Astrocyte (in vitro differentiated cells and primary cell): ENCODE measurements at regions not wholly inside any gene's neighbourhood (a gene's known extent, or its start where the extent isn't known, plus 50 kb on each side); places are given as distances from the start of the nearest gene placed in this dataset.

Experiments used
- DNase-seq: peaks from one replicate; pipeline ENCODE4 v3.0.0-alpha.2; 2010; ENCODE audit warnings: low read depth
- FAIRE-seq: peaks from 2 replicates; lab custom pipeline; 2011; peaks lifted over from hg19 to GRCh38; lab: Jason Lieb, UNC
- H2AFZ ChIP-seq: 2 replicates; pipeline ENCODE4 v1.6.0; 2012; ENCODE audit warnings: low read depth, low read length, inconsistent platforms
- H3K27ac ChIP-seq: 2 replicates; pipeline ENCODE4 v1.5.1; 2011; ENCODE audit warnings: low read depth, low read length, inconsistent platforms
- H3K27me3 ChIP-seq: 2 replicates; pipeline ENCODE4 v1.6.0; 2011; ENCODE audit warnings: low read length, inconsistent platforms; ENCODE audit not compliant: insufficient read depth
- H3K36me3 ChIP-seq: 2 replicates; pipeline ENCODE4 v1.5.1; 2011; ENCODE audit warnings: low read length, inconsistent platforms; ENCODE audit not compliant: insufficient read depth
- H3K4me1 ChIP-seq: 2 replicates; pipeline ENCODE4 v1.5.1; 2011; ENCODE audit warnings: low read length, inconsistent platforms; ENCODE audit not compliant: insufficient read depth
- H3K4me2 ChIP-seq: 2 replicates; pipeline ENCODE4 v1.6.0; 2012; ENCODE audit warnings: low read length, inconsistent platforms
- H3K4me3 ChIP-seq: 2 replicates; pipeline ENCODE4 v1.5.1; 2011; ENCODE audit warnings: low read depth, mild to moderate bottlenecking, low read length, inconsistent platforms; ENCODE audit not compliant: insufficient read depth
- H3K79me2 ChIP-seq: 2 replicates; pipeline ENCODE4 v1.6.0; 2012; ENCODE audit warnings: mild to moderate bottlenecking, low read length, inconsistent platforms; ENCODE audit not compliant: insufficient read depth
- H3K9ac ChIP-seq: 2 replicates; pipeline ENCODE4 v1.6.0; 2012; ENCODE audit warnings: mild to moderate bottlenecking, low read length, inconsistent platforms
- H3K9me3 ChIP-seq: 2 replicates; pipeline ENCODE4 v1.5.1; 2012; ENCODE audit warnings: low read depth, mild to moderate bottlenecking, low read length, inconsistent platforms; ENCODE audit not compliant: insufficient read depth
- H4K20me1 ChIP-seq: 2 replicates; pipeline ENCODE4 v1.6.0; 2012; ENCODE audit warnings: low read length, inconsistent platforms; ENCODE audit not compliant: insufficient read depth
- H3K27ac Mint-ChIP-seq: one replicate; pipeline ENCODE4 v1.8.0; 2021; ENCODE audit warnings: mild to moderate bottlenecking, mixed read lengths; ENCODE audit not compliant: unreplicated experiment
- H3K27me3 Mint-ChIP-seq: one replicate; pipeline ENCODE4 v1.8.0; 2021; ENCODE audit warnings: low read depth, mixed read lengths; ENCODE audit not compliant: unreplicated experiment
- H3K36me3 Mint-ChIP-seq: one replicate; pipeline ENCODE4 v1.8.0; 2021; ENCODE audit warnings: low read depth, mixed read lengths; ENCODE audit not compliant: unreplicated experiment
- H3K4me1 Mint-ChIP-seq: one replicate; pipeline ENCODE4 v1.8.0; 2021; ENCODE audit warnings: low read depth, mixed read lengths; ENCODE audit not compliant: unreplicated experiment
- H3K4me3 Mint-ChIP-seq: one replicate; pipeline ENCODE4 v1.8.0; 2021; ENCODE audit warnings: mild to moderate bottlenecking, moderate library complexity, mixed read lengths; ENCODE audit not compliant: unreplicated experiment
- H3K9me3 Mint-ChIP-seq: one replicate; pipeline ENCODE4 v1.8.0; 2021; ENCODE audit warnings: mild to moderate bottlenecking, mixed read lengths; ENCODE audit not compliant: unreplicated experiment
- EZH2 ChIP-seq: IDR thresholded peaks from 2 replicates; pipeline ENCODE4 v1.6.1; 2012; ENCODE audit warnings: mild to moderate bottlenecking, low read length, inconsistent platforms; ENCODE audit not compliant: insufficient read depth
- TF ChIP-seq, protein P1 (sequence below): IDR thresholded peaks from 2 replicates; pipeline ENCODE4 v1.5.1; 2011; ENCODE audit warnings: low read depth, mild to moderate bottlenecking, inconsistent platforms, low read length, moderate library complexity; ENCODE audit not compliant: insufficient read depth

GRCh38 chr3:101970212-101970611 lies 120.9 kb downstream of the NFKBIZ start:
- H3K27ac Mint-ChIP-seq: no peak overlapping the region
- H3K9ac ChIP-seq: no peak overlapping the region
- H3K27me3 ChIP-seq: no peaks in the 10 kb centered on the region
- no peaks in the 10 kb centered on the region for H3K4me1 Mint-ChIP-seq
- H3K36me3 Mint-ChIP-seq: no peaks in the 10 kb centered on the region
- peaks cover 13% of the 10 kb centered on the region for H3K9me3 Mint-ChIP-seq
- no peak for DNase-seq
- H2AFZ ChIP-seq: no peak overlapping the region
- H3K4me1 ChIP-seq: no peaks in the 10 kb centered on the region
- H3K4me2 ChIP-seq: no peak overlapping the region
- H3K9me3 ChIP-seq: no peaks in the 10 kb centered on the region
- no peaks in the 10 kb centered on the region for H3K36me3 ChIP-seq
- TF ChIP-seq, protein P1, sequence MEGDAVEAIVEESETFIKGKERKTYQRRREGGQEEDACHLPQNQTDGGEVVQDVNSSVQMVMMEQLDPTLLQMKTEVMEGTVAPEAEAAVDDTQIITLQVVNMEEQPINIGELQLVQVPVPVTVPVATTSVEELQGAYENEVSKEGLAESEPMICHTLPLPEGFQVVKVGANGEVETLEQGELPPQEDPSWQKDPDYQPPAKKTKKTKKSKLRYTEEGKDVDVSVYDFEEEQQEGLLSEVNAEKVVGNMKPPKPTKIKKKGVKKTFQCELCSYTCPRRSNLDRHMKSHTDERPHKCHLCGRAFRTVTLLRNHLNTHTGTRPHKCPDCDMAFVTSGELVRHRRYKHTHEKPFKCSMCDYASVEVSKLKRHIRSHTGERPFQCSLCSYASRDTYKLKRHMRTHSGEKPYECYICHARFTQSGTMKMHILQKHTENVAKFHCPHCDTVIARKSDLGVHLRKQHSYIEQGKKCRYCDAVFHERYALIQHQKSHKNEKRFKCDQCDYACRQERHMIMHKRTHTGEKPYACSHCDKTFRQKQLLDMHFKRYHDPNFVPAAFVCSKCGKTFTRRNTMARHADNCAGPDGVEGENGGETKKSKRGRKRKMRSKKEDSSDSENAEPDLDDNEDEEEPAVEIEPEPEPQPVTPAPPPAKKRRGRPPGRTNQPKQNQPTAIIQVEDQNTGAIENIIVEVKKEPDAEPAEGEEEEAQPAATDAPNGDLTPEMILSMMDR: no peak
- TF ChIP-seq EZH2: no peak
- no peak overlapping the region for H3K4me3 ChIP-seq
- no peaks in the 10 kb centered on the region for H4K20me1 ChIP-seq
- FAIRE-seq: no peak
- no peaks in the 10 kb centered on the region for H3K79me2 ChIP-seq
- H3K4me3 Mint-ChIP-seq: no peak overlapping the region
- no peaks in the 10 kb centered on the region for H3K27me3 Mint-ChIP-seq
- H3K27ac ChIP-seq: no peak overlapping the region

DNA sequence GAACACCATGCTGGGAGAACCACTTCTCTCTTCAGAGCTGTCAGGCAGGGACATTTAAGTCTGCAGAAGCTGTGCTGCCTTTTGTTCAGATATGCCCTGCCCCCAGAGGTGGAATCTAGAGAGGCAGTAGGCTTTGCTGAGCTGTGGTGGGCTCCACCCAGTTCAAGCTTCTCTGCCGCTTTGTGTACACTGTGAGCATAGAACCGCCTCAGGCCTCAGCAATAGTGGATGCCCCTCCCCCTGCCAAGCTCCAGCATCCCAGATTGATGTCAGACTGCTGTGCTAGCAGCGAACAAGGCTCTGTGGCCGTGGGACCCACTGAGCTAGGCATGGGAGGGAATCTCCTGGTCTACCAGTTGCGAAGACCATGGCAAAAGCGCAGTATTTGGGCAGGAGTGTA lies 121.6 kb downstream of the NFKBIZ start:
- Mint-ChIP-seq H3K27ac (no peak overlapping the region), H3K9me3 (peaks cover 13% of the 10 kb centered on the region), H3K4me3 (no peak overlapping the region), H3K36me3 (no peaks in the 10 kb centered on the region), H3K4me1 (no peaks in the 10 kb centered on the region), H3K27me3 (no peaks in the 10 kb centered on the region)
- Histone ChIP-seq H3K79me2 (no peaks in the 10 kb centered on the region), H3K9ac (no peak overlapping the region), H3K4me1 (no peaks in the 10 kb centered on the region), H2AFZ (no peak overlapping the region), H3K27me3 (no peaks in the 10 kb centered on the region), H3K4me2 (no peak overlapping the region), H4K20me1 (no peaks in the 10 kb centered on the region), H3K36me3 (no peaks in the 10 kb centered on the region), H3K27ac (no peak overlapping the region), H3K9me3 (no peaks in the 10 kb centered on the region), H3K4me3 (no peak overlapping the region)
- DNase-seq: no peak
- TF ChIP-seq EZH2: no peak
- TF ChIP-seq, protein P1: no peak
- no peak for FAIRE-seq

DNA sequence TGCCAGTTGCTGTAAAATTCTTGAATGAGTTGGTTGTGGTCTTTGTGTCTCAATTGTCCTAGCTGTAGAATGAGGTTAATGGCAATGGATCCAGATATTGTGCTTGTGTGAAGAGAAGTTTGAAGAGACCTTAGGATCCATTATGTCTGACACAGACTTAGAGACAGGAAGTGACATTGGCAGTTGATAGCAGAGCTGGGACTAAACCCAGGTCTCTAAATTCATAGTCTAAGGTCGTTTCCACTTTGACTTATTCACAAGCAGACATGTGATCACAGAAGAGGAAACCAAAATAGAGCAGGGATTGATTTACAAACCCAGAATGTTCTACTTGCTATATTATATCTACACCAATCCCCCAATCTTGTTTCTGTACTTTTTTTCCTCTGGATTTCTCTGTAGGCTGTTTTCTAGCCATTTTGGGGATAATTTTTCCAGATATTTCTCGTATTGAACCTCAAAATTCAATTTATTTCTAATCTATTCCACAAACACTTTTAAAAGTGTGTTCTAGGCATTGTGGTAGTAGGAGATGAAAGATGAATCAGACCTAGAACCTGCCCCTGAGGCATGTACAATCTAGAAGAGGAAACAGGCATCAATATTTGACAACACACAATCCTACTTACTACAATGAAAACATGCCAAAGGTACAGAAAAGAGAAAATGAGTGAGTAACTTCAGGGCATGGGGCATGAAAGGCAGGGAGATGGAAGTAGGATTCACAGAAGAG lies 123.3 kb downstream of the NFKBIZ start:
- H2AFZ ChIP-seq: no peak overlapping the region

More for the DNA sequence above, 123.3 kb downstream of the NFKBIZ start:
- Mint-ChIP-seq H3K27me3 (no peaks in the 10 kb centered on the region), H3K9me3 (peaks cover 13% of the 10 kb centered on the region), H3K27ac (no peak overlapping the region), H3K4me1 (no peaks in the 10 kb centered on the region), H3K36me3 (no peaks in the 10 kb centered on the region), H3K4me3 (no peak overlapping the region)
- no peak for FAIRE-seq
- H3K9me3 ChIP-seq: no peaks in the 10 kb centered on the region
- TF ChIP-seq EZH2: no peak
- TF ChIP-seq, protein P1: no peak
- no peak for DNase-seq
- no peaks in the 10 kb centered on the region for H3K36me3 ChIP-seq
- no peaks in the 10 kb centered on the region for H3K79me2 ChIP-seq
- no peak overlapping the region for H3K4me2 ChIP-seq
- H3K9ac ChIP-seq: no peak overlapping the region
- no peaks in the 10 kb centered on the region for H3K27me3 ChIP-seq
- no peak overlapping the region for H3K27ac ChIP-seq
- H3K4me1 ChIP-seq: no peaks in the 10 kb centered on the region
- no peaks in the 10 kb centered on the region for H4K20me1 ChIP-seq
- no peak overlapping the region for H3K4me3 ChIP-seq
